ENCODE measurements at regions not wholly inside any gene's neighbourhood (a gene's known extent, or its start where the extent isn't known, plus 50 kb on each side); places are given as distances from the start of the nearest gene placed in this dataset.

- TF ChIP-seq CTCF (IDR thresholded peaks at IDR 0.05): no peak
- no peak for DNase-seq
- no peaks in the 10 kb centered on the region for H3K9me3 Mint-ChIP-seq
- no peaks in the 10 kb centered on the region for H3K36me3 Mint-ChIP-seq (ENCODE audit: low read depth)
- H3K4me1 Mint-ChIP-seq: peaks cover 6% of the 10 kb centered on the region
- no peak overlapping the region for H3K4me3 Mint-ChIP-seq
- no peak overlapping the region for H3K27ac Mint-ChIP-seq
- peaks cover 3% of the 10 kb centered on the region for H3K27me3 Mint-ChIP-seq (ENCODE audit: low read depth, poor library complexity)
Measured at GRCh38 chr1:98323906-98324358, 337.6 kb upstream of the SNX7 start.

GRCh38 chr1:98323388-98323787 is 338.1 kb upstream of the SNX7 start:
- Mint-ChIP-seq H3K27me3 (ENCODE audit: low read depth, poor library complexity) (peaks cover 3% of the 10 kb centered on the region), H3K36me3 (ENCODE audit: low read depth) (no peaks in the 10 kb centered on the region), H3K9me3 (no peaks in the 10 kb centered on the region), H3K4me1 (peaks cover 6% of the 10 kb centered on the region), H3K4me3 (no peak overlapping the region), H3K27ac (no peak overlapping the region)
- no peak for DNase-seq
- no peak for TF ChIP-seq CTCF (IDR thresholded peaks at IDR 0.05)

GRCh38 chr1:98322966-98323365 is 338.6 kb upstream of the SNX7 start:
- Mint-ChIP-seq H3K4me3 (no peak overlapping the region), H3K4me1 (peaks cover 6% of the 10 kb centered on the region), H3K9me3 (no peaks in the 10 kb centered on the region), H3K36me3 (ENCODE audit: low read depth) (no peaks in the 10 kb centered on the region), H3K27me3 (ENCODE audit: low read depth, poor library complexity) (peaks cover 3% of the 10 kb centered on the region), H3K27ac (no peak overlapping the region)
- no peak for TF ChIP-seq CTCF (IDR thresholded peaks at IDR 0.05)
- DNase-seq: no peak

- DNase-seq: no peak
- Mint-ChIP-seq H3K4me3 (no peak overlapping the region), H3K27ac (no peak overlapping the region), H3K27me3 (ENCODE audit: low read depth, poor library complexity) (peaks cover 3% of the 10 kb centered on the region), H3K4me1 (peaks cover 3% of the 10 kb centered on the region), H3K36me3 (ENCODE audit: low read depth) (no peaks in the 10 kb centered on the region), H3K9me3 (no peaks in the 10 kb centered on the region)
- no peak for TF ChIP-seq CTCF (IDR thresholded peaks at IDR 0.05)
Measured at GRCh38 chr1:98322086-98322485, 339.4 kb upstream of the SNX7 start.

- H3K4me1 Mint-ChIP-seq: no peaks in the 10 kb centered on the region
- no peak overlapping the region for H3K27ac Mint-ChIP-seq
- no peaks in the 10 kb centered on the region for H3K9me3 Mint-ChIP-seq
- DNase-seq: no peak
- no peaks in the 10 kb centered on the region for H3K36me3 Mint-ChIP-seq (ENCODE audit: low read depth)
- TF ChIP-seq CTCF (IDR thresholded peaks at IDR 0.05): no peak
- peaks cover 3% of the 10 kb centered on the region for H3K27me3 Mint-ChIP-seq (ENCODE audit: low read depth, poor library complexity)
- H3K4me3 Mint-ChIP-seq: no peak overlapping the region
Measured at GRCh38 chr1:98321191-98321590, 340.3 kb upstream of the SNX7 start.

- Mint-ChIP-seq H3K9me3 (no peaks in the 10 kb centered on the region), H3K27me3 (ENCODE audit: low read depth, poor library complexity) (peaks cover 6% of the 10 kb centered on the region), H3K4me3 (no peak overlapping the region), H3K4me1 (no peaks in the 10 kb centered on the region), H3K27ac (no peak overlapping the region), H3K36me3 (ENCODE audit: low read depth) (no peaks in the 10 kb centered on the region)
- TF ChIP-seq CTCF (IDR thresholded peaks at IDR 0.05): no peak
- no peak for DNase-seq
Measured at GRCh38 chr1:98316286-98316905, 345.1 kb upstream of the SNX7 start.
